RCC 7860 (cell line): ENCODE measurements at regions not wholly inside any gene's neighbourhood (a gene's known extent, or its start where the extent isn't known, plus 50 kb on each side); places are given as distances from the start of the nearest gene placed in this dataset.

Experiments
- DNase-seq: peaks from one replicate; pipeline ENCODE4 v3.0.0-alpha.2; 2015; ENCODE audit warnings: low spot score
- FAIRE-seq: peaks from 2 replicates; lab custom pipeline; 2012; peaks lifted over from hg19 to GRCh38; lab: Jason Lieb, UNC

GRCh38 chrX:42627891-42628290, 150.1 kb downstream of the PPP1R2C start:
- DNase-seq, result no peak
- FAIRE-seq, result no peak

- FAIRE-seq, result no peak
- no peak for DNase-seq
Measured at GRCh38 chrX:42624524-42624923, 153.4 kb downstream of the PPP1R2C start.

- FAIRE-seq (no peak), DNase-seq (no peak)
Measured at GRCh38 chrX:42619068-42619467, 158.9 kb downstream of the PPP1R2C start.

- DNase-seq (no peak), FAIRE-seq (no peak)
Measured at GRCh38 chrX:42616981-42617380, 161.0 kb downstream of the PPP1R2C start.

GRCh38 chrX:42615161-42615563, 162.8 kb downstream of the PPP1R2C start:
- FAIRE-seq (no peak), DNase-seq (no peak)

GRCh38 chrX:42606591-42606990, 171.4 kb downstream of the PPP1R2C start:
- FAIRE-seq (no peak), DNase-seq (no peak)

GRCh38 chrX:42604302-42604701, 173.7 kb downstream of the PPP1R2C start:
- no peak for FAIRE-seq
- DNase-seq, result no peak

GRCh38 chrX:42603016-42603415, 174.9 kb downstream of the PPP1R2C start:
- no peak for DNase-seq
- FAIRE-seq, result no peak

GRCh38 chrX:42602566-42602965, 175.4 kb downstream of the PPP1R2C start:
- FAIRE-seq (no peak), DNase-seq (no peak)

- FAIRE-seq (no peak), DNase-seq (no peak)
Measured at GRCh38 chrX:42602136-42602535, 175.8 kb downstream of the PPP1R2C start.

GRCh38 chrX:42597481-42597880, 180.5 kb downstream of the PPP1R2C start:
- DNase-seq, result no peak
- FAIRE-seq, result no peak

- FAIRE-seq (no peak), DNase-seq (no peak)
Measured at GRCh38 chrX:42585842-42586621, 191.9 kb downstream of the PPP1R2C start.

GRCh38 chrX:42577936-42578470, 200.0 kb downstream of the PPP1R2C start:
- DNase-seq (no peak), FAIRE-seq (no peak)

GRCh38 chrX:42567268-42567667, 210.7 kb downstream of the PPP1R2C start:
- FAIRE-seq (no peak), DNase-seq (peak; percentile 5)

GRCh38 chrX:42565739-42566138, 212.2 kb downstream of the PPP1R2C start:
- no peak for FAIRE-seq

GRCh38 chrX:42546800-42547199, 231.2 kb downstream of the PPP1R2C start:
- FAIRE-seq, result no peak
- no peak for DNase-seq

More at GRCh38 chrX:42565739-42566138, 212.2 kb downstream of the PPP1R2C start:
- no peak for DNase-seq

GRCh38 chrX:42544883-42545282, 233.1 kb downstream of the PPP1R2C start:
- DNase-seq, result no peak
- FAIRE-seq, result no peak

GRCh38 chrX:42541554-42541953, 236.4 kb downstream of the PPP1R2C start:
- DNase-seq (no peak), FAIRE-seq (no peak)

GRCh38 chrX:42540146-42540545, 237.8 kb downstream of the PPP1R2C start:
- DNase-seq (no peak), FAIRE-seq (no peak)

- DNase-seq, result no peak
Measured at GRCh38 chrX:42538405-42538804, 239.6 kb downstream of the PPP1R2C start.

GRCh38 chrX:42536286-42536685, 241.7 kb downstream of the PPP1R2C start:
- no peak for DNase-seq
- no peak for FAIRE-seq

More at GRCh38 chrX:42538405-42538804, 239.6 kb downstream of the PPP1R2C start:
- FAIRE-seq, result no peak

- DNase-seq (no peak), FAIRE-seq (no peak)
Measured at GRCh38 chrX:42535233-42535632, 242.7 kb downstream of the PPP1R2C start.

GRCh38 chrX:42533761-42534160, 244.2 kb downstream of the PPP1R2C start:
- no peak for FAIRE-seq
- no peak for DNase-seq
